GM10248 (cell line): ENCODE measurements at regions not wholly inside any gene's neighbourhood (a gene's known extent, or its start where the extent isn't known, plus 50 kb on each side); places are given as distances from the start of the nearest gene placed in this dataset.

Experiments
- CTCF ChIA-PET: fragments of 300-600 bp; sonication (Branson Sonifier 250); formaldehyde crosslinking; extraction: SDS; loops from one replicate; lab custom pipeline; 2021; ENCODE audit warnings: antibody characterized with exemption; lab: Yijun Ruan, JAX
- POLR2A ChIA-PET: fragments of 350-650 bp; sonication (Branson Sonifier 250); formaldehyde crosslinking; extraction: SDS; loops from one replicate; lab custom pipeline; 2020; ENCODE audit warnings: antibody characterized with exemption; lab: Yijun Ruan, JAX
- DNase-seq: peaks from one replicate; pipeline ENCODE4 v3.0.0; 2012; ENCODE audit errors: extremely low spot score
- TF ChIP-seq, protein P1 (sequence below): IDR thresholded peaks from 2 replicates; pipeline ENCODE4 v1.5.1; 2012; ENCODE audit warnings: mild to moderate bottlenecking, low read depth; ENCODE audit errors: extremely low read depth, missing control alignments, control extremely low read depth

DNA sequence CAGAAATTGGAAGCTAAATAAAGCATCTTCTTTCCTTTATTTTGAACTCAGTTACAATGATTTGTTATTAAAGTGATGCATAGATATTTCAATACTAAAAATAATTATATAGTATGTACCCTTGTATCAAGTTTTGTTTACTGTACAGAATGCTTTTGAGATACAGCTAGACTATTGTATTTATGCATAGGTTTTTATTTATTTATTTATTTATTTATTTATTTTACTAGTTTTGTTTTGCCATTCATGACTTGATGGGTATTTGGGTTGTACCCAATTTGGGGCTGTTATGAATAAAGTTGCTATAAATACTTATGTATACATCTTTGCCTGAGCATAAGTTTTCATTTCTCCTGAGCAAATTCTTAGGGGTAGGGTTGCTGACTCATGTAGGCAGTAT, 118.7 kb upstream of the NXPH2 start:
- TF ChIP-seq, protein P1, sequence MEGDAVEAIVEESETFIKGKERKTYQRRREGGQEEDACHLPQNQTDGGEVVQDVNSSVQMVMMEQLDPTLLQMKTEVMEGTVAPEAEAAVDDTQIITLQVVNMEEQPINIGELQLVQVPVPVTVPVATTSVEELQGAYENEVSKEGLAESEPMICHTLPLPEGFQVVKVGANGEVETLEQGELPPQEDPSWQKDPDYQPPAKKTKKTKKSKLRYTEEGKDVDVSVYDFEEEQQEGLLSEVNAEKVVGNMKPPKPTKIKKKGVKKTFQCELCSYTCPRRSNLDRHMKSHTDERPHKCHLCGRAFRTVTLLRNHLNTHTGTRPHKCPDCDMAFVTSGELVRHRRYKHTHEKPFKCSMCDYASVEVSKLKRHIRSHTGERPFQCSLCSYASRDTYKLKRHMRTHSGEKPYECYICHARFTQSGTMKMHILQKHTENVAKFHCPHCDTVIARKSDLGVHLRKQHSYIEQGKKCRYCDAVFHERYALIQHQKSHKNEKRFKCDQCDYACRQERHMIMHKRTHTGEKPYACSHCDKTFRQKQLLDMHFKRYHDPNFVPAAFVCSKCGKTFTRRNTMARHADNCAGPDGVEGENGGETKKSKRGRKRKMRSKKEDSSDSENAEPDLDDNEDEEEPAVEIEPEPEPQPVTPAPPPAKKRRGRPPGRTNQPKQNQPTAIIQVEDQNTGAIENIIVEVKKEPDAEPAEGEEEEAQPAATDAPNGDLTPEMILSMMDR = no peak
- ChIA-PET CTCF (interaction anchor here (1.2 to 1.8 kb wide), 2 partner anchors 17 to 53 kb away, joined by 3 to 7 read pairs; no protein-coding TSS in a partner anchor), POLR2A (no interaction called here)
- DNase-seq = no peak

DNA sequence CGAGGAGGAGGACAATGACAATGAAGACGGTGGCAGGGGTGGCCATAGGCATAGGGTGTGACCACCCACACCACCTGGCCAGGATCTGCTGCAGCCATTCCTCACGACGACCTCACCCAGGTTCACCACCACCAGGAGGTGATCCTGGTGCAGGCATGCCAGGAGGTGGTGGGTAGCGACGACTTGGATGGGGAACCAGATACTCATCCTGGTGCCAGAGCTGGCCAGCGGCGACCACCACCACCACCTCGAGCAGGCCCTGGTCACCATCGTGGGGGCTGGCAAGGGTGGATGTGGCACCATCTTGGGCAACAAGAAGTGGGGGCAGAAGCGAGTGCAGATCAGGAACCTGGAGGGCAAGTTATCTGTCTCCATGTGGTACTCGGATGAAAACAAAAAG, 117.1 kb upstream of the NXPH2 start:
- TF ChIP-seq, protein P1 = no peak
- no peak for DNase-seq
- POLR2A ChIA-PET = no interaction called here
- CTCF ChIA-PET = interaction anchor here (1.7 kb wide), 1 partner anchor 10 kb away, joined by 4 read pairs; no protein-coding TSS in a partner anchor

DNA sequence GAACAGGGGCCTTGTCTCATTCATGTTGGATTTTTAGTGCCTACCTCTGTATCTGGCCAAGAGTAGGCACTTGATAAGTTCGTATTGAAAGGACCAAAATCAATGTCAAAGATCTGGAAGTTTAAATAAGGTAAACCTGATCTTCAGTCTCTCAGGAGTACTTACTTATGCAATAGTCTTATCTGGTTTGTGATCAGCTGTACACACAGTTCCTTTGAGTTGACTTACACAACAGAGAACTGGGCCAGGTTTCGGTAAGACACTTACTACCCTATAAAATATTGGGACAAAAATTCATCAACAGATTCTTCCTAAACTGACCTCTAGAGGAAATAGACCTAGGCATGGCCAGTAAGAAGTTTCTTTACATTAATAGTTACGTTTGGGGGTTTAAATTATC, 113.6 kb upstream of the NXPH2 start:
- POLR2A ChIA-PET = no interaction called here
- no peak for DNase-seq
- CTCF ChIA-PET = no interaction called here
- TF ChIP-seq, protein P1 = no peak

DNA sequence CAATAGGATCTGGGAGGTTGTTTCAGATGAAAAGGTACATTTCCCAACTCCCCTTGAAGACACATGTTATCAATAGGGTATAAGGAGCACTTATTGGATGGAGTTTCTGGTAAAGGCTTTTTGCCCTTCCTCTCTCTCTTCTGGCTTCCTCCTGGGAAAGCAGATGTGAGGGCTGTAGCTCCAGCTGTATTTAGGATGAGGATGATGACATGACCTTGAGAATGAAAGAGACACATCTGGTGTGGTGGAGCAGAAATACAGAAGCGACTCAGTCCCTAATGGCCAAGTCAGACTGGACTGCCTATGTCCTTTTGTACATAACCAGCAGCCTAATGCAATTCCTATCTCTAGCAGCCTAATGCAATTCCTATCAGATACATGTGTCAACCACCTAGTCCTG, 100.9 kb upstream of the NXPH2 start:
- ChIA-PET POLR2A (no interaction called here), CTCF (no interaction called here)
- TF ChIP-seq, protein P1 = no peak
- no peak for DNase-seq

DNA sequence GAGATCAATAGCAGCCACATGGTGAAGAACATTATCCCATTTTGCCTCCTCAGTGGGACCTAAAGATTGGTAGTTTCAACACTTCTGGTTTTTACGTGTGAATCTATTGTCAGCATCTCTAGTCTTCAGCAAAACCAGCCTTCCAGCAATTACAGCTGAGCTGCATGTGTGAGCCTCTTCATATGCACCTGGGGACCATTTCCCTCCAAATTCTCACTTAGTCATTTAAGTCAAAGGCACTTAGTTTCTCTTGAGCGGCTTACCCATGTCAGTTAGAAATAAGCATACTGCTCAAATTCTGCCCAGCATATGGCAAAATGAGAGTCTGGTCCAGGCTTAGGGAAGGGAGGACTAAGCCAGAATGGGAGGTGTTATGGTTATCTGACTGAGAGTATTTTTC, 99.7 kb upstream of the NXPH2 start:
- POLR2A ChIA-PET = no interaction called here
- DNase-seq = no peak
- TF ChIP-seq, protein P1 = no peak
- CTCF ChIA-PET = interaction anchor here (1.1 kb wide), 1 partner anchor 53 kb away, joined by 3 read pairs; no protein-coding TSS in a partner anchor

DNA sequence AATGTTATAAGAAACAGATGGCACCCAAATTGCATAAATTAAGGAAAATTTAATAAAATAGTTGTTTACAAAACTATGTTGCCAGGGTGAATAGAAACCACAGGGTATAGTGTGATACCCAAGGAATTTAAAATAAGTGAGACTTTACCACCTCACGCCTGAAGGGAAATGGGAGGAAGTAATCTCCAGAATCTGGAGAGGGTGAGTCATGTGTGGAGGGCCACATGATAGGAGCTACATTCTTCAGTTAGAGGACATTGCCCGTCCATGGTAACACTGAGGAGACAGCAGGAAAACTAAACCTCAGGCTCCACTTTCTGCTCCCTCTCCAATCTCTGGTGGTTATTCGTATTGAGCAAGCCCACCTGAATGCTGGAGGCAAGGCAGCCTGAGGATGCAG, 97.2 kb upstream of the NXPH2 start:
- TF ChIP-seq, protein P1 = no peak
- DNase-seq = no peak
- CTCF ChIA-PET = interaction anchor here (0.9 to 1.6 kb wide), 2 partner anchors 14 to 22 kb away, joined by 3 to 5 read pairs; no protein-coding TSS in a partner anchor
- POLR2A ChIA-PET = no interaction called here
